GM23338 (cell line): ENCODE measurements at regions not wholly inside any gene's neighbourhood (a gene's known extent, or its start where the extent isn't known, plus 50 kb on each side); places are given as distances from the start of the nearest gene placed in this dataset.

ENCODE experiments used
- ATAC-seq: fragments of 200-7000 bp; cut with Tn5 transposase; 3 replicates; pipeline ENCODE4 v1.9.1; 2020
- DNase-seq: peaks from one replicate; pipeline ENCODE4 v3.0.0-alpha.2; 2015; ENCODE audit warnings: low spot score
- H2AFZ ChIP-seq: fragments of 200-600 bp; sonication (generic); 2 replicates; pipeline ENCODE4 v1.8.0; 2016; ENCODE audit warnings: antibody characterized with exemption, mild to moderate bottlenecking, moderate library complexity
- H3F3A ChIP-seq: fragments of 200-600 bp; sonication (generic); replicated peaks from 2 replicates; pipeline ENCODE4 v1.8.0; 2017; ENCODE audit warnings: antibody characterized with exemption, mixed run types, low read depth
- H3K27ac ChIP-seq: fragments of 200-600 bp; sonication (generic); 2 replicates; pipeline ENCODE4 v1.6.1; 2016; ENCODE audit warnings: low read depth
- H3K27me3 ChIP-seq: fragments of 200-600 bp; sonication (generic); 2 replicates; pipeline ENCODE4 v1.8.0; 2016; ENCODE audit warnings: mild to moderate bottlenecking, mixed run types, moderate library complexity; ENCODE audit not compliant: insufficient read depth
- H3K36me3 ChIP-seq: fragments of 200-600 bp; sonication (generic); 2 replicates; pipeline ENCODE4 v1.8.0; 2016; ENCODE audit warnings: mild to moderate bottlenecking; ENCODE audit not compliant: insufficient read depth
- H3K4me1 ChIP-seq: fragments of 200-600 bp; sonication (generic); 2 replicates; pipeline ENCODE4 v1.8.0; 2016; ENCODE audit warnings: mild to moderate bottlenecking, moderate library complexity; ENCODE audit not compliant: insufficient read depth
- H3K4me2 ChIP-seq: fragments of 200-600 bp; sonication (generic); 2 replicates; pipeline ENCODE4 v1.7.1; 2017; ENCODE audit warnings: mixed run types
- H3K4me3 ChIP-seq: fragments of 200-600 bp; sonication (generic); 2 replicates; pipeline ENCODE4 v1.6.1; 2016; ENCODE audit warnings: mixed run types
- H3K79me2 ChIP-seq: fragments of 200-600 bp; sonication (generic); replicated peaks from 2 replicates; pipeline ENCODE4 v1.8.0; 2017; ENCODE audit warnings: mild to moderate bottlenecking; ENCODE audit not compliant: insufficient read depth
- H3K9me2 ChIP-seq: fragments of 200-600 bp; sonication (generic); 2 replicates; pipeline ENCODE4 v1.8.0; 2017; ENCODE audit not compliant: insufficient read depth
- H4K20me1 ChIP-seq: fragments of 200-600 bp; sonication (generic); replicated peaks from 2 replicates; pipeline ENCODE4 v1.8.0; 2017; ENCODE audit warnings: mild to moderate bottlenecking; ENCODE audit not compliant: insufficient read depth
- H3K27ac Mint-ChIP-seq: 2 replicates; pipeline ENCODE4 v1.8.0; 2020; ENCODE audit warnings: inconsistent platforms, mild to moderate bottlenecking, moderate library complexity, mixed read lengths
- H3K27me3 Mint-ChIP-seq: 3 replicates; pipeline ENCODE4 v1.8.0; 2022; ENCODE audit warnings: low read depth, mild to moderate bottlenecking, moderate library complexity, mixed read lengths, inconsistent platforms; ENCODE audit not compliant: insufficient read depth, poor library complexity
- H3K36me3 Mint-ChIP-seq: 3 replicates; pipeline ENCODE4 v1.8.0; 2021; ENCODE audit warnings: low read depth, mild to moderate bottlenecking, inconsistent platforms, moderate library complexity, mixed read lengths
- H3K4me1 Mint-ChIP-seq: 3 replicates; pipeline ENCODE4 v1.8.0; 2020; ENCODE audit warnings: mild to moderate bottlenecking, inconsistent platforms, mixed read lengths
- H3K4me3 Mint-ChIP-seq: 3 replicates; pipeline ENCODE4 v1.8.0; 2021; ENCODE audit warnings: moderate library complexity, mild to moderate bottlenecking, inconsistent platforms, mixed read lengths
- H3K9me3 Mint-ChIP-seq: 3 replicates; pipeline ENCODE4 v1.8.0; 2020; ENCODE audit warnings: moderate library complexity, mild to moderate bottlenecking, inconsistent platforms, mixed read lengths
- CREB1 ChIP-seq: fragments of 250-450 bp; sonication (Bioruptor Pico); IDR thresholded peaks from 2 replicates; pipeline ENCODE4 v1.5.0; 2020; ENCODE audit warnings: low read depth, mild to moderate bottlenecking, moderate library complexity
- CTCF ChIP-seq, 2 experiments: fragments of 200-600 bp in 1 of 2; sonication (generic) in 1 of 2; conservative IDR thresholded peaks; 2 replicates each; pipeline versions ENCODE4 v1.5.1 to v1.6.1; 2016 to 2017; ENCODE audit warnings: antibody characterized with exemption in 2 of 2, low read depth in 2 of 2, mild to moderate bottlenecking in 2 of 2, moderate library complexity in 1 of 2
- EZH2 ChIP-seq: fragments of 200-600 bp; sonication (generic); IDR thresholded peaks from one replicate; pipeline ENCODE4 v1.8.0; 2017; ENCODE audit warnings: antibody characterized with exemption, mild to moderate bottlenecking, low read depth; ENCODE audit not compliant: unreplicated experiment
- EZH2phosphoT487 ChIP-seq: fragments of 200-600 bp; sonication (generic); IDR thresholded peaks from one replicate; pipeline ENCODE4 v1.8.1; 2018; ENCODE audit warnings: antibody characterized with exemption; ENCODE audit not compliant: unreplicated experiment
- JUNB ChIP-seq: IDR thresholded peaks from one replicate; pipeline ENCODE4 v1.6.1; 2016; ENCODE audit warnings: antibody characterized with exemption; ENCODE audit not compliant: unreplicated experiment
- NANOG ChIP-seq: IDR thresholded peaks from 2 replicates; pipeline ENCODE4 v1.6.1; 2016; ENCODE audit warnings: antibody characterized with exemption, borderline replicate concordance
- POLR2AphosphoS5 ChIP-seq: IDR thresholded peaks from 2 replicates; pipeline ENCODE4 v1.6.1; 2016; ENCODE audit warnings: antibody characterized with exemption, low read depth
- REST ChIP-seq: IDR thresholded peaks from one replicate; pipeline ENCODE4 v1.6.1; 2018; ENCODE audit warnings: antibody characterized with exemption; ENCODE audit not compliant: unreplicated experiment
- STAT1 ChIP-seq: IDR thresholded peaks from one replicate; pipeline ENCODE4 v1.6.1; 2016; ENCODE audit warnings: antibody characterized with exemption; ENCODE audit not compliant: unreplicated experiment
- ZNF114 ChIP-seq: fragments of 250-450 bp; sonication (Bioruptor Pico); IDR thresholded peaks from 2 replicates; pipeline ENCODE4 v1.5.0; 2020; ENCODE audit warnings: mild to moderate bottlenecking, moderate library complexity
- ZNF331 ChIP-seq: fragments of 250-450 bp; sonication (Bioruptor Pico); IDR thresholded peaks from 2 replicates; pipeline ENCODE4 v1.5.0; 2020; ENCODE audit warnings: low read depth, mild to moderate bottlenecking, moderate library complexity
- ZNF462 ChIP-seq: fragments of 250-450 bp; sonication (Bioruptor Pico); IDR thresholded peaks from 2 replicates; pipeline ENCODE4 v1.5.0; 2020; ENCODE audit warnings: mild to moderate bottlenecking, moderate library complexity
- TF ChIP-seq, protein P1 (sequence below): IDR thresholded peaks from 2 replicates; pipeline ENCODE4 v1.6.1; 2016; ENCODE audit warnings: antibody characterized with exemption

GRCh38 chr11:37512156-37512780, 914.2 kb upstream of the RAG2 start:
- H3K79me2 ChIP-seq: no peaks in the 10 kb centered on the region
- ATAC-seq: no peak
- peaks cover 21% of the 10 kb centered on the region; the same call in 2 of the 3 replicates for H3K9me3 Mint-ChIP-seq

More at GRCh38 chr11:37512156-37512780, 914.2 kb upstream of the RAG2 start:
- Histone ChIP-seq H3K9me2 (no peaks in the 10 kb centered on the region), H3K27ac (no peak overlapping the region), H3F3A (no peaks in the 10 kb centered on the region), H3K36me3 (peaks cover 9% of the 10 kb centered on the region), H3K27me3 (no peaks in the 10 kb centered on the region), H2AFZ (no peak overlapping the region), H3K4me2 (no peak overlapping the region), H4K20me1 (no peaks in the 10 kb centered on the region), H3K4me1 (no peaks in the 10 kb centered on the region), H3K4me3 (no peak overlapping the region)
- Mint-ChIP-seq H3K27ac (no peak overlapping the region), H3K4me1 (no peaks in the 10 kb centered on the region), H3K36me3 (peaks cover 5% of the 10 kb centered on the region; the same call in 2 of the 3 replicates), H3K27me3 (no peaks in the 10 kb centered on the region), H3K4me3 (no peak overlapping the region)
- no peak for DNase-seq
- TF ChIP-seq, protein P1, sequence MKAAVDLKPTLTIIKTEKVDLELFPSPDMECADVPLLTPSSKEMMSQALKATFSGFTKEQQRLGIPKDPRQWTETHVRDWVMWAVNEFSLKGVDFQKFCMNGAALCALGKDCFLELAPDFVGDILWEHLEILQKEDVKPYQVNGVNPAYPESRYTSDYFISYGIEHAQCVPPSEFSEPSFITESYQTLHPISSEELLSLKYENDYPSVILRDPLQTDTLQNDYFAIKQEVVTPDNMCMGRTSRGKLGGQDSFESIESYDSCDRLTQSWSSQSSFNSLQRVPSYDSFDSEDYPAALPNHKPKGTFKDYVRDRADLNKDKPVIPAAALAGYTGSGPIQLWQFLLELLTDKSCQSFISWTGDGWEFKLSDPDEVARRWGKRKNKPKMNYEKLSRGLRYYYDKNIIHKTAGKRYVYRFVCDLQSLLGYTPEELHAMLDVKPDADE: no peak
- TF ChIP-seq CREB1 (CRISPR knock-in tag) (no peak), EZH2phosphoT487 (no peak), JUNB (no peak), POLR2AphosphoS5 (no peak), ZNF331 (no peak), NANOG (no peak), EZH2 (no peak), STAT1 (no peak), ZNF462 (CRISPR knock-in tag) (no peak), CTCF (conservative IDR thresholded peaks at IDR 0.05; ENCODE audit: low read depth in 2 of 2) (no peak), ZNF114 (CRISPR knock-in tag) (no peak), REST (no peak)
